HG02798 (cell line): ENCODE measurements at regions not wholly inside any gene's neighbourhood (a gene's known extent, or its start where the extent isn't known, plus 50 kb on each side); places are given as distances from the start of the nearest gene placed in this dataset.
"Not testable (repeated sequence)": the region's sequence is repeated elsewhere in the genome, so short reads cannot be mapped to it uniquely, and the experiment has no call there.

Experiments
- ATAC-seq: cut with Tn5 transposase; IDR thresholded peaks from one replicate; pipeline ENCODE4 v1.9.1; 2021; ENCODE audit warnings: mild to moderate bottlenecking; ENCODE audit not compliant: unreplicated experiment, poor library complexity

GRCh38 chrX:55981603-55982002 lies 250.6 kb upstream of the KLF8 start:
- no peak for ATAC-seq

GRCh38 chrX:55996649-55997048 lies 235.5 kb upstream of the KLF8 start:
- no peak for ATAC-seq

DNA sequence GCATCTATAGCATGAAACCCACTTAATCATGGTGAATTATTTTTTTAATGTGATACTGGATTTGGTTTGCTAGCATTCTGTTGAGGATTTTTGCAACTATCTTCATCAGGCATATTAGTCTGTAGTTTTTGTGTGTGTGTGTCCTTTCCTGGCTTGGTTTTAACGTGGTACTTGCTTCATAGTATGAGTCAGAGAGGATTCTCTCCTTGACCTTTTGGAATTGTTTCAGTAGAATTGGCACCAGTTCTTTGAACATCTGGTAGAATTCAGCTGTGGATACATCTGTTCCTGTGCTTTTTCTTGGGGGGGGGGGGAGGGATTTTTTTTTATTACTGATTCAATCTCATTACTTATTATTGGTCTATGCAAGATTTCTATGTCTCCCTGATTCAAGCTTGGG lies 232.0 kb upstream of the KLF8 start:
- no peak for ATAC-seq

DNA sequence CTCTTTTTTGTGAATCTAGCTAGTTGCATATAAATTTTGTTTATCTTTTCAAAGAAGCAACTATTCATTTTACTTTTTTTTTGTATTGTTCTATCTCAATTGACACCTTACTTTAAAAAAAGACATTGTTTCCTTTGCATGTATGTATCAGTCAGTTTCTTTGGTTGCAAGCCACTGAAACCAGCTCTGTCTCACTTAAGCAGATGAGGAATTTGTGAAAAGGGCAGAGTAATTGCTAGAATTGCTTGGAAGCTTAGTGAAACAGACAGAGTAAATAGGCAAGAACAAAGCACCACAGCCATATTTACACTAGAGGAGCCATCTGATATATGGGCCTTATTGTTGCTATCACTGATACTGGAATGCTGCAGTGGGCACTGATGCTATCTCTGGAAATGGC lies 231.4 kb upstream of the KLF8 start:
- no peak for ATAC-seq

DNA sequence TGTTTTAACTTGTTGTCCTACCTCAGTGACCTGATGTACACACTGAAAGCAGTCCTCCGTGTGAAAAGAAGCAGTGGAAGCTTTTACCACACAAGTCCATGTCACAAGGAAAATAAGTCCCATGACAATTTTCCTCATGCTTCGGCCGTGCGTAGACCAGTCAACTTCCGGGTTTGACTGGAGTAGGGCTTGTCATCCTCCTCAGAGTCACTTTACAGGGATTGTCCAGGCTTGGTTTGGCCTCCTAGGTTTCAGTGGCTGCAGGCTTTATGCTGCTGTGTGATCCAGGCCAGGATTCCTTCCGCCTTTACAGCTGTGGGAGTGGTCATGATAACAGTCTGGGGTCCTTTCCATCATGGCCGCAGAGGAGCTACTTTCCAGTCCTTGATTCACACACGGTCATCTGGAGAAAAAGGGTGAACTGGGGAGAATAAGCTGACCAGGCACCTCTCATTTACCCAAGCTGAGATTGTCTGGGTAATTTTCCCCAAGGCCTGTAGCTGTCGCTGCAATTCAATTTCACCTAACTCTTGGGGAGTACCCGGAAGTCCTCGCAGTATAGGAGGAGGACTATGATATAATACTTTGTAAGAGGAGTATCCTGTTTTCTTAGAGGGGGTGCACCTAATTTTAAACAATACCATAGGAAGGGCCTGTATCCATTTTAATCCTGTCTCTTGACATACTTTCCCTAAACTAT lies 206.1 kb upstream of the KLF8 start:
- ATAC-seq: no peak

DNA sequence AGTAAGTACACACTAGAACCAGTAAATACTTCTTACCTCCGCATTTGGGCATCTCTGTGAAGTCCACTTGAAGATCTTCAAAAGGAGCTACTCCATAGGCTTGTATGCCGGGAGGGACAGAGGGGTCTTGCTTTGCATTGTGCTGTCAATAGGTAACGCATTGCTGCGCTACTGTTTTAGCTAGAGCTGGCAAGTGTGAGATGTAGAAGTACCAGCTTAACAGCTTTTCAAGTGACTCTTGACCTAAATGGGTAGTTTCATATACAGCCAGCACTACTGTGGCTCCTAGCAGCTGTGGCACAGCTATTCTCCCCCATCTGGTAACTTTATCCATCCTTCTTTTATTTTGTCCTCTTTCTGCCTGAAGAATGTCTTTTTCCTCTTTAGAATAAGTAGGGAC lies 205.3 kb upstream of the KLF8 start:
- ATAC-seq: no peak

DNA sequence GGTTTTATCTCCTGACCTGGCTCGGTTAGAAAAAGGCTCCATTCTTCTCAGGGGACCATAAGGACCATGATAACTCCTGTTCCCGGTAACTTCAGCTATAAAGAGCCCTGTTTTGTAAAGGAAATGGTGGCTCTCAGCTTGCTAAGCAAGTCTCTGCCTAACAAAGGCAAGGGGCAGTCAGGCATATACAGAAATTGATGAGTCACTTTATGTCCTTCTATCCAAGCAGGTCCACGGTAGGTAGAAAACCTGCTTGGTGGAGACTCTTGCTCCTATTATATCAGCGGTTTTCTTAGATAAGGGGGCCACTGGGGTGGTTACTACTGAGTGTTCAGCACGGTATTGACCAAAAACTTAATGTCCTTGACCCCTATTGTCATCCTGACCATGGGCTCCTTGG lies 203.0 kb upstream of the KLF8 start:
- no peak for ATAC-seq

- ATAC-seq: no peak
Measured at GRCh38 chrX:56029691-56030090, 202.5 kb upstream of the KLF8 start.

DNA sequence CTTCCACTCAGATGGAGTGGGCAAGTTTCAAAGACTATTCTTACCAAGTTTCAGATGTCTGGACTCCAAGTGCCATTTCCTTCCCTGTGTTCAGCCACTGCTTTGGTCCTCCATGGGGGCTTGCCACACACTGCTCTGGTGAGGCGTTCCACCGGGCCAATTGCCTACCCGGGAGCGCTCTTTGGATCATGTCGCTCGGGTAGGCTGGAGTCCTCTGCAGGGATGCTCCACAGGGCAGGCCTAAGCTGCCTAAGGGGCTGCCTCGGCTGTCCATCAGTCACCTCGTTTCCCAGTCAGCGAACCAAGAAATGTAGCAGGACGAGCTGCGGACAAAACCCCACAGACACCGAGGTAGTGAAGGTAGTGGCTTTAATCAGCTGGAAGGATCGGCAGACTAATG lies 200.7 kb upstream of the KLF8 start:
- ATAC-seq: no peak

DNA sequence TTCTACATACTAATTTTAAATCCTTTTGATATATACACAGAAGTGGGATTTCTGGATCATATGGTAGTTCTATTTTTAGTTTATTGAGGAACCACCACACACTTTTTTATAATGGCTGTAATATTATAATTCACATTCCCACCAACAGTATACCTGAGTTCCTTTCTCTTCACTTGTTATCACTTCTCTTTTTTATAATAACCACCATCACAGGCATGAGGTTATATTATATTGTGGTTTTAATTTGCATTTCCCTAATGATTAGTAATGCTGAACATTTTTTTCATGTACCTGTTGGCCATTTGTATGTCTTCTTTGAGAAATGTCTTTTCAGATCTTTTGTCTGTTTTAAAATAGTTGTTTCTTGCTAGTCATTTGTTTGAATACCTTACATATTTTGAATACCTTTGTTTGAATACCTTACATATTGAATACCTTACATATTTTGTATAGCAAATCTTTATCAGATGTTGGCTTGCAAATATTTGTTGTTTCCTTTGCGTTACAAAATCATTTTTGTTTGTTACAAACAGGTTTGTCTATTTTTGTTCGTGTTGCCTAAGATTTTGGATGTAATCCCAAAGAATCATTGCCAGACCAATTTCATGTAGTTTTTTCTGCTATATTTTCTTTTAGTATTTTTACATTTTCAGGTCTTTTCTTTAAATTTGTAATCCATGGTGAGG lies 198.5 kb upstream of the KLF8 start:
- no peak for ATAC-seq

GRCh38 chrX:56052673-56053330 lies 179.4 kb upstream of the KLF8 start:
- ATAC-seq: not testable (repeated sequence)

- no peak for ATAC-seq
Measured at GRCh38 chrX:56057325-56057724, 174.8 kb upstream of the KLF8 start.

DNA sequence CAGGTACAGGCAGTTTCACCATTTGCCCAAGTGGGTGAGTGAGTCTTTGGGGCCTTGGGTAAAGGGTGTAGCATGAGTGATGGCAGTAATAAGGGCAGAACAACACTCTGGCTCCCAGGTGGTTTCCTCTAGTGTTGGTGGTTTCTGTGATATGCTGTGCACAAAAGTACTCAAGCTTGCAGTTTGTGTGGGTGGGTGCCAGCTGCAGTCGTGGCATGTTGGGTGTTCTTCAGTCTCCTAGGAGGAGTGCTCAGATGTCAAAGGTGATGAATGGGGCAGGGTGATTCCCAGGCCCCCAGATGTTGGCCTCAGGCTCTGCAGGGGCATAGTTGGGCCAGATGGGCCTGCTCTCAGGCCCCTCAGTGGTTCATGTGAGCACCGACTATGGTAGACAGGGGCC lies 166.1 kb upstream of the KLF8 start:
- peak; percentile 84 for ATAC-seq

- no peak for ATAC-seq
Measured at GRCh38 chrX:56068274-56068758, 163.8 kb upstream of the KLF8 start.

- ATAC-seq: no peak
Measured at GRCh38 chrX:56069299-56069931, 162.7 kb upstream of the KLF8 start.

- ATAC-seq: no peak
Measured at GRCh38 chrX:56089376-56089775, 142.8 kb upstream of the KLF8 start.

GRCh38 chrX:56099271-56099670 lies 132.9 kb upstream of the KLF8 start:
- ATAC-seq: no peak

DNA sequence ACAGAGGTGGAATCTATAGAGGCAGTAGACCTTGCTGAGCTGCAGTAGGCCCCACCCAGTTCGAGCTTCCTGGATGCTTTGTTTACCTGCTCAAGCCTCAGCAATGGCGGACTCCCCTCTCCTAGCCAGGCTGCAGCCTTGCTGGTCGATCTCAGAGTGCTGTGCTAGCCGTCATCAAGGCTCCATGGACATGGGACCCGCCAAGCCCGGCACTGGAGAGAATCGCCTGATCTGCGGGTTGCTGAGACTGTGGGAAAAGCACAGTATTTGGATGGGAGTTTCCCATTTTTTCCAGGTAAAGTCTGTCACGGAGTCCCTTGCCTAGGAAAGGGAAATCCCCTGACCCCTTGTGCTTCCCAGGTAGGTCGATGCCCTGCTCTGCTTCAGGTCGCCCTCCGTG lies 124.8 kb upstream of the KLF8 start:
- ATAC-seq: no peak

GRCh38 chrX:56113785-56114436 lies 118.2 kb upstream of the KLF8 start:
- no peak for ATAC-seq

DNA sequence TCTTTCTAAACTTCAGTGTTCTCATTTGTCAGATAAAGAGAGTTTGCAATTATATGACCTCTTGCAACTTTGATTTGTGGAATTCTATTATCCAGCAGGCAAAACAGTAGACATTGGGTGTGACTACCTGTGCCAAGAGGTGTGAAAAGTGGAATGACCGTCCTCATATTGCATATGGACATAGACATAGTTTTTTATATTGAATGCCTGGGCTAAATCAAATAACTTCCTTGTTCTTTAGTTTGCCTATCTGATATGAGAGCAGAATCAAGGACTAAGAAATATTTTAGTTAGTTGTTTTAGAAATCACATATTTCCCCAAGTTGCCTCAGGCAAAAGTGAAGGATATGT lies 117.7 kb upstream of the KLF8 start:
- ATAC-seq: no peak

GRCh38 chrX:56120242-56120641 lies 111.9 kb upstream of the KLF8 start:
- no peak for ATAC-seq
